ENCODE measurements at regions not wholly inside any gene's neighbourhood (a gene's known extent, or its start where the extent isn't known, plus 50 kb on each side); places are given as distances from the start of the nearest gene placed in this dataset.
"Not testable (repeated sequence)": the region's sequence is repeated elsewhere in the genome, so short reads cannot be mapped to it uniquely, and the experiment has no call there.

GRCh38 chr5:67770431-67771025 is 445.0 kb upstream of the PIK3R1 start:
- peak in 1 of 2 experiments; percentile 1 for DNase-seq (ENCODE audit: low read depth in 1 of 2, low spot score in 1 of 2)
- TF ChIP-seq FOXS1 (CRISPR knock-in tag; IDR thresholded peaks at IDR 0.05) (no peak), REST (IDR thresholded peaks at IDR 0.05) (no peak), CHD2 (IDR thresholded peaks at IDR 0.05; ENCODE audit: low read length, partially characterized antibody) (no peak), CEBPB (IDR thresholded peaks at IDR 0.05) (no peak), ZC3H11A (IDR thresholded peaks at IDR 0.05) (no peak), HDAC2 (IDR thresholded peaks at IDR 0.05) (no peak), JUN (IDR thresholded peaks at IDR 0.05) (no peak), KDM1A (IDR thresholded peaks at IDR 0.05; ENCODE audit: low read depth) (no peak), HES2 (IDR thresholded peaks at IDR 0.05) (no peak), HOXB5 (CRISPR knock-in tag; IDR thresholded peaks at IDR 0.05) (no peak), RAD21 (conservative IDR thresholded peaks at IDR 0.05 in 1 of 2, IDR thresholded peaks at IDR 0.05 in 1 of 2) (no peak), RARB (CRISPR knock-in tag; IDR thresholded peaks at IDR 0.05) (no peak), EP300 (IDR thresholded peaks at IDR 0.05) (no peak), NR3C1 (IDR thresholded peaks at IDR 0.05) (no peak)
- Histone ChIP-seq H3K4me1 (no peaks in the 10 kb centered on the region), H3K9me3 (no peaks in the 10 kb centered on the region), H3K4me3 (no peak overlapping the region), H3K27ac (no peak overlapping the region), H3K4me2 (no peak overlapping the region)
- CTCF ChIA-PET, result interaction anchor here (0.6 kb wide), 1 partner anchor 111 kb away, joined by 3 read pairs; no protein-coding TSS in a partner anchor
- WGBS (ENCODE audit: missing lambda C conversion rate), result 22% methylated on average over 5 of the region's 5 CpGs
- no peak for FAIRE-seq
- POLR2A ChIA-PET, result no interaction called here
- no peak for ATAC-seq

GRCh38 chr5:67765697-67766096 is 449.9 kb upstream of the PIK3R1 start:
- no peak overlapping the region for H3K27ac ChIP-seq
- CTCF ChIA-PET, result no interaction called here
- no peaks in the 10 kb centered on the region for H3K9me3 ChIP-seq
- no peak overlapping the region for H3K4me3 ChIP-seq
- WGBS (ENCODE audit: missing lambda C conversion rate), result 3% methylated on average over 2 of the region's 2 CpGs
- no peak overlapping the region for H3K4me2 ChIP-seq
- ATAC-seq (no peak), DNase-seq (ENCODE audit: low read depth in 1 of 2, low spot score in 1 of 2) (no peak), FAIRE-seq (no peak)
- POLR2A ChIA-PET, result no interaction called here
- H3K4me1 ChIP-seq, result no peaks in the 10 kb centered on the region
- TF ChIP-seq MAFK (IDR thresholded peaks at IDR 0.05; ENCODE audit: partially characterized antibody) (peak; percentile 55), CBX2 (IDR thresholded peaks at IDR 0.05; ENCODE audit: borderline replicate concordance, low read depth) (no peak), RNF2 (IDR thresholded peaks at IDR 0.05; ENCODE audit: borderline replicate concordance, low read depth) (no peak), BHLHE40 (IDR thresholded peaks at IDR 0.05; ENCODE audit: low read depth, low read length) (no peak)

- CTCF ChIA-PET; POLR2A ChIA-PET; H3K27ac ChIP-seq; H3K4me1 ChIP-seq; H3K9me3 ChIP-seq; FAIRE-seq; DNase-seq (ENCODE audit: low read depth in 1 of 2, low spot score in 1 of 2); H3K4me2 ChIP-seq; H3K4me3 ChIP-seq; ATAC-seq: not testable (repeated sequence)
- 63% methylated on average over 10 of the region's 10 CpGs for WGBS (ENCODE audit: missing lambda C conversion rate)
Measured at GRCh38 chr5:67757771-67758170, 457.8 kb upstream of the PIK3R1 start.

- WGBS (ENCODE audit: missing lambda C conversion rate), result 0% methylated on average over 2 of the region's 2 CpGs
- no peak for TF ChIP-seq POLR2A (IDR thresholded peaks at IDR 0.05; ENCODE audit: low read length)
- TF ChIP-seq PBX3 (IDR thresholded peaks at IDR 0.05), result no peak
- TF ChIP-seq CEBPB (IDR thresholded peaks at IDR 0.05), result no peak
- TF ChIP-seq HES2 (IDR thresholded peaks at IDR 0.05), result no peak
- TF ChIP-seq TP53 (CRISPR knock-in tag; IDR thresholded peaks at IDR 0.05), result no peak
- no peak for TF ChIP-seq POLR2AphosphoS2 (conservative IDR thresholded peaks at IDR 0.05; ENCODE audit: low read length)
- TF ChIP-seq PHF8 (IDR thresholded peaks at IDR 0.05; ENCODE audit: borderline replicate concordance, low read depth), result no peak
- TF ChIP-seq ESRRA (IDR thresholded peaks at IDR 0.05; ENCODE audit: borderline replicate concordance, low read length), result no peak
- TF ChIP-seq CHD2 (IDR thresholded peaks at IDR 0.05; ENCODE audit: low read length, partially characterized antibody), result no peak
- no peak for TF ChIP-seq HOXA7 (CRISPR knock-in tag; IDR thresholded peaks at IDR 0.05)
- TF ChIP-seq ZFP36 (IDR thresholded peaks at IDR 0.05; ENCODE audit: borderline replicate concordance, partially characterized antibody), result no peak
- no peak for TF ChIP-seq MAFK (IDR thresholded peaks at IDR 0.05; ENCODE audit: partially characterized antibody)
- no peak for TF ChIP-seq BCL3 (IDR thresholded peaks at IDR 0.05)
Measured at GRCh38 chr5:67752357-67752708, 463.2 kb upstream of the PIK3R1 start.

More at GRCh38 chr5:67752357-67752708, 463.2 kb upstream of the PIK3R1 start:
- CTCF ChIA-PET, result interaction anchor here (1.1 kb wide), 1 partner anchor 202 kb away, joined by 3 read pairs; no protein-coding TSS in a partner anchor
- POLR2A ChIA-PET, result no interaction called here
- H3K27ac ChIP-seq, result no peak overlapping the region
- no peak for FAIRE-seq
- no peaks in the 10 kb centered on the region for H3K4me1 ChIP-seq
- H3K4me2 ChIP-seq, result no peak overlapping the region
- H3K4me3 ChIP-seq, result no peak overlapping the region
- no peak for DNase-seq (ENCODE audit: low read depth in 1 of 2, low spot score in 1 of 2)
- ATAC-seq, result no peak
- H3K9me3 ChIP-seq, result no peaks in the 10 kb centered on the region
